KMS-11 (cell line): ENCODE measurements at regions not wholly inside any gene's neighbourhood (a gene's known extent, or its start where the extent isn't known, plus 50 kb on each side); places are given as distances from the start of the nearest gene placed in this dataset.

Source experiments
- H2AFZ ChIP-seq: fragments of 200-600 bp; sonication (generic); 2 replicates; pipeline ENCODE4 v1.6.1; 2016; ENCODE audit warnings: antibody characterized with exemption, mixed run types, low read depth
- H3K27ac ChIP-seq: fragments of 200-600 bp; sonication (generic); 2 replicates; pipeline ENCODE4 v1.6.1; 2016; ENCODE audit warnings: mild to moderate bottlenecking, mixed run types
- H3K27me3 ChIP-seq: fragments of 200-600 bp; sonication (generic); 2 replicates; pipeline ENCODE4 v1.6.1; 2017; ENCODE audit warnings: mild to moderate bottlenecking, low read depth, mixed run types, moderate library complexity; ENCODE audit not compliant: insufficient read depth
- H3K36me3 ChIP-seq: fragments of 200-600 bp; sonication (generic); 2 replicates; pipeline ENCODE4 v1.6.1; 2017; ENCODE audit warnings: mild to moderate bottlenecking, mixed run types; ENCODE audit not compliant: insufficient read depth
- H3K4me1 ChIP-seq: fragments of 200-600 bp; sonication (generic); 2 replicates; pipeline ENCODE4 v1.6.1; 2016; ENCODE audit warnings: mild to moderate bottlenecking, low read depth, mixed run types; ENCODE audit not compliant: poor library complexity, severe bottlenecking
- H3K4me2 ChIP-seq: fragments of 200-600 bp; sonication (generic); 2 replicates; pipeline ENCODE4 v1.7.0; 2016; ENCODE audit warnings: mild to moderate bottlenecking, mixed run types
- H3K4me3 ChIP-seq: fragments of 200-600 bp; sonication (generic); IDR thresholded peaks from 2 replicates; pipeline ENCODE4 v1.6.1; 2017; ENCODE audit warnings: low read depth, low read length, mixed read lengths; ENCODE audit not compliant: insufficient read depth
- H3K79me2 ChIP-seq: fragments of 200-600 bp; sonication (generic); 2 replicates; pipeline ENCODE4 v1.6.1; 2016; ENCODE audit warnings: low read depth, mixed run types; ENCODE audit not compliant: insufficient read depth
- H3K9ac ChIP-seq: fragments of 200-600 bp; sonication (generic); 2 replicates; pipeline ENCODE4 v1.6.1; 2016; ENCODE audit warnings: mild to moderate bottlenecking, mixed run types
- H4K20me1 ChIP-seq: fragments of 200-600 bp; sonication (generic); 2 replicates; pipeline ENCODE4 v1.6.1; 2016; ENCODE audit warnings: mild to moderate bottlenecking, mixed run types; ENCODE audit not compliant: insufficient read depth
- CTCF ChIP-seq: fragments of 200-600 bp; sonication (generic); conservative IDR thresholded peaks from 2 replicates; pipeline ENCODE4 v1.6.1; 2017; ENCODE audit warnings: low read depth, mild to moderate bottlenecking, antibody characterized with exemption, low read length, moderate library complexity, mixed read lengths

- Histone ChIP-seq H3K4me1 (no peaks in the 10 kb centered on the region), H3K9ac (no peak overlapping the region), H3K4me3 (no peak overlapping the region), H3K27me3 (no peaks in the 10 kb centered on the region), H3K4me2 (no peak overlapping the region), H4K20me1 (no peaks in the 10 kb centered on the region), H3K27ac (no peak overlapping the region), H2AFZ (no peak overlapping the region), H3K79me2 (no peaks in the 10 kb centered on the region), H3K36me3 (no peaks in the 10 kb centered on the region)
- TF ChIP-seq CTCF = no peak
These were observed 158.2 kb downstream of the TRIM29 start for GRCh38 chr11:119979701-119980100.

- H3K4me3 ChIP-seq = no peak overlapping the region
- no peaks in the 10 kb centered on the region for H3K36me3 ChIP-seq
- H3K4me1 ChIP-seq = no peaks in the 10 kb centered on the region
- no peaks in the 10 kb centered on the region for H3K79me2 ChIP-seq
- no peak overlapping the region for H3K27ac ChIP-seq
- H3K4me2 ChIP-seq = no peak overlapping the region
- no peak overlapping the region for H3K9ac ChIP-seq
- H2AFZ ChIP-seq = no peak overlapping the region
- no peaks in the 10 kb centered on the region for H4K20me1 ChIP-seq
- no peak for TF ChIP-seq CTCF
- H3K27me3 ChIP-seq = no peaks in the 10 kb centered on the region
These were observed 159.2 kb downstream of the TRIM29 start for GRCh38 chr11:119978696-119979095.

DNA sequence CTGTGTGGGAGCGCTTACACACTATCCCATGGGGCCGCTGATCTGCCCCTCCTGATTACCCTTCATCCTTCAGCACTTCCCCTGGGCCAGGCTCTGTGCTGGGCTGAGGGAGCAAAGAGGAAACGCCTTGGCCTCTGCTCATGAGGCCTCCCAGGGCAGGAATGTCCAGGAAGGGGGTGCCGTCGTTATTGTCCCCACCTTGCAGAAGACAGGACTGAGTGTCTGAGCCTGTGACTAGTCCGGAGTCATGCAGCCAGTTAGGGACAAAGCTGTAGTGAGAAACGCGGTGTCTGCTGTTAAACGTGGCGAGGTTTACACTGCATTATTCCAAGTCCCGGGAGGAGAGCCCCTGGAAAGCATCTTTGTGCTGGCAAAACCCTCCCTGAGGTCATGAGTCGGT, 160.0 kb downstream of the TRIM29 start:
- no peak overlapping the region for H3K4me3 ChIP-seq
- H3K79me2 ChIP-seq = no peaks in the 10 kb centered on the region
- H3K9ac ChIP-seq = no peak overlapping the region
- no peaks in the 10 kb centered on the region for H3K4me1 ChIP-seq
- H2AFZ ChIP-seq = no peak overlapping the region
- H3K27me3 ChIP-seq = no peaks in the 10 kb centered on the region
- H3K4me2 ChIP-seq = no peak overlapping the region
- no peaks in the 10 kb centered on the region for H4K20me1 ChIP-seq
- H3K36me3 ChIP-seq = no peaks in the 10 kb centered on the region
- no peak overlapping the region for H3K27ac ChIP-seq
- no peak for TF ChIP-seq CTCF

- no peak overlapping the region for H2AFZ ChIP-seq
- no peaks in the 10 kb centered on the region for H3K27me3 ChIP-seq
- H3K4me2 ChIP-seq = no peak overlapping the region
- H3K4me3 ChIP-seq = no peak overlapping the region
- no peaks in the 10 kb centered on the region for H4K20me1 ChIP-seq
- no peak for TF ChIP-seq CTCF
- no peaks in the 10 kb centered on the region for H3K79me2 ChIP-seq
- H3K27ac ChIP-seq = no peak overlapping the region
- H3K4me1 ChIP-seq = no peaks in the 10 kb centered on the region
- H3K9ac ChIP-seq = no peak overlapping the region
- H3K36me3 ChIP-seq = no peaks in the 10 kb centered on the region
These were observed 160.4 kb downstream of the TRIM29 start for GRCh38 chr11:119977561-119977860.
